T-cell (primary cell): ENCODE measurements at regions not wholly inside any gene's neighbourhood (a gene's known extent, or its start where the extent isn't known, plus 50 kb on each side); places are given as distances from the start of the nearest gene placed in this dataset.

Source experiments
- ATAC-seq, 4 experiments: fragments of 200-7000 bp in 3 of 4; fragments of 150-1000 bp in 1 of 4; cut with Tn5 transposase; replicated peaks in 1 of 4; 1 replicate in 3 of 4; 2 replicates in 1 of 4; pipeline ENCODE4 v1.10.0; 2021; ENCODE audit warnings: moderate library complexity in 3 of 4, mild to moderate bottlenecking in 2 of 4, moderate number of reproducible peaks in 1 of 4
- CTCF ChIA-PET, 2 donors: fragments of 300-600 bp; sonication (Branson Sonifier 250); formaldehyde crosslinking; loops; one replicate each; lab custom pipeline; 2022; ENCODE audit warnings: antibody characterized with exemption in 2 of 2; lab: Charles Lee
- POLR2A ChIA-PET, 2 donors: fragments of 300-600 bp; sonication (Branson Sonifier 250); formaldehyde crosslinking; loops; one replicate each; lab custom pipeline; 2022; ENCODE audit warnings: antibody characterized with exemption in 2 of 2; lab: Charles Lee
- DNase-seq, 35 experiments: peaks; one replicate each; pipeline versions ENCODE4 v3.0.0 to v3.0.0-alpha.2; 2013 to 2023
- H3K27ac ChIP-seq: one replicate; pipeline ENCODE4 v1.5.1; 2013; ENCODE audit warnings: low read length
- H3K27me3 ChIP-seq, 2 experiments: replicated peaks in 1 of 2; 1 replicate in 1 of 2; 2 replicates in 1 of 2; pipeline versions ENCODE4 v1.6.1 to v1.7.0; 2013; ENCODE audit warnings: low read length in 1 of 2, mixed read lengths in 1 of 2; ENCODE audit not compliant: control insufficient read depth in 2 of 2, insufficient read depth in 2 of 2; ENCODE audit errors: extremely low read depth in 1 of 2
- H3K36me3 ChIP-seq, 2 donors: 1 replicate in 1 of 2; 2 replicates in 1 of 2; pipeline versions ENCODE4 v1.6.1 to v1.7.0; 2013; ENCODE audit warnings: low read length in 1 of 2; ENCODE audit not compliant: control insufficient read depth in 2 of 2, insufficient read depth in 1 of 2; ENCODE audit errors: extremely low read depth in 1 of 2
- H3K4me1 ChIP-seq, 2 experiments: 1 replicate in 1 of 2; 2 replicates in 1 of 2; pipeline versions ENCODE4 v1.6.1 to v1.7.0; 2013; ENCODE audit warnings: low read length in 2 of 2, mixed read lengths in 1 of 2; ENCODE audit not compliant: insufficient read depth in 2 of 2, control insufficient read depth in 1 of 2; ENCODE audit errors: extremely low read depth in 1 of 2
- H3K4me3 ChIP-seq, 2 donors: 1 replicate in 1 of 2; 2 replicates in 1 of 2; pipeline versions ENCODE4 v1.5.1 to v1.7.0; 2013; ENCODE audit warnings: mild to moderate bottlenecking in 2 of 2, low read length in 1 of 2, moderate library complexity in 1 of 2; ENCODE audit not compliant: control insufficient read depth in 1 of 2; ENCODE audit errors: extremely low read depth in 1 of 2
- H3K9me3 ChIP-seq: 2 replicates; pipeline ENCODE4 v1.7.0; 2013
- H3K27ac Mint-ChIP-seq, 2 donors: one replicate each; pipeline ENCODE4 v1.8.0; 2020 to 2021; ENCODE audit warnings: mild to moderate bottlenecking in 2 of 2, mixed read lengths in 2 of 2
- H3K27me3 Mint-ChIP-seq, 2 donors: one replicate each; pipeline ENCODE4 v1.8.0; 2021 to 2022; ENCODE audit warnings: mixed read lengths in 2 of 2
- H3K36me3 Mint-ChIP-seq: one replicate; pipeline ENCODE4 v1.8.0; 2021; ENCODE audit warnings: mixed read lengths
- H3K4me1 Mint-ChIP-seq, 3 donors: one replicate each; pipeline ENCODE4 v1.8.0; 2020 to 2022; ENCODE audit warnings: mixed read lengths in 3 of 3, mild to moderate bottlenecking in 1 of 3
- H3K4me3 Mint-ChIP-seq, 3 donors: one replicate each; pipeline ENCODE4 v1.8.0; 2020 to 2022; ENCODE audit warnings: mild to moderate bottlenecking in 3 of 3, mixed read lengths in 3 of 3, moderate library complexity in 3 of 3
- H3K9me3 Mint-ChIP-seq, 3 donors: one replicate each; pipeline ENCODE4 v1.8.0; 2020 to 2022; ENCODE audit warnings: mixed read lengths in 3 of 3
- WGBS: methylation state at CpG from one replicate; pipeline ENCODE4 v1.1.5; 2013; ENCODE audit warnings: missing lambda C conversion rate; ENCODE audit not compliant: insufficient coverage; 5-methylcytosine and 5-hydroxymethylcytosine counted together

GRCh38 chr9:24912767-24913166 is 367.1 kb upstream of the IZUMO3 start:
- Mint-ChIP-seq H3K27ac (no peak overlapping the region), H3K36me3 (no peaks in the 10 kb centered on the region), H3K4me1 (no peaks in the 10 kb centered on the region), H3K4me3 (no peak overlapping the region), H3K27me3 (no peaks in the 10 kb centered on the region), H3K9me3 (peaks cover 6 to 34% (median 22%) of the 10 kb centered on the region in 3 donors)
- ATAC-seq (no peak), DNase-seq (no peak)
- POLR2A ChIA-PET: no interaction called here
- Histone ChIP-seq H3K27ac (no peak overlapping the region), H3K9me3 (peaks cover 3% of the 10 kb centered on the region), H3K4me1 (no peaks in the 10 kb centered on the region), H3K4me3 (no peak overlapping the region), H3K27me3 (no peaks in the 10 kb centered on the region), H3K36me3 (no peaks in the 10 kb centered on the region)
- CTCF ChIA-PET: no interaction called here

DNA sequence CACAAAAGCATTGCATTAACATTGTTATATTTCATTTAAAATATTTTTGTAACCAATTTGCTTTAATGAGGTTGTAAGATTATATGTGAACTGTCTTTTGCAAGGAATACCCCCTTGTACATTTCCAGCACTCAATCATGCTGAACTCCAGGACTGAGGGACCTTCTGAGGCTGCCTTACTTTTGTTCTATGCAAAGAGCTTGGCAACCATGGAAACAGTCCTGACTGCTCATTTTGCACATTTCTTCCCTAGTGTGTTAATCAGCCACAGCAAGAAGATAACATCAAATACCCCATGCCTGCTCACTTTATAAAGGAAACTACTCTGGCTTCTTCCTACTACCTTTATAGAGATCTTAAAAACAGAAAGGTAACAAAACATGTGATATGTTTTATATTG is 355.6 kb upstream of the IZUMO3 start:
- Mint-ChIP-seq H3K4me1 (no peaks in the 10 kb centered on the region), H3K27ac (no peak overlapping the region), H3K9me3 (peaks cover 17 to 21% (median 21%) of the 10 kb centered on the region in 3 donors), H3K27me3 (no peaks in the 10 kb centered on the region), H3K4me3 (no peak overlapping the region), H3K36me3 (no peaks in the 10 kb centered on the region)
- H3K27me3 ChIP-seq: no peaks in the 10 kb centered on the region
- H3K4me1 ChIP-seq: no peaks in the 10 kb centered on the region
- no peak for DNase-seq
- no peaks in the 10 kb centered on the region for H3K36me3 ChIP-seq
- ChIA-PET CTCF (no interaction called here), POLR2A (interaction anchor here in 1 of 2 donors (0.6 kb wide), 1 partner anchor 1499 kb away, joined by 3 read pairs; no protein-coding TSS in a partner anchor)
- H3K9me3 ChIP-seq: no peaks in the 10 kb centered on the region
- no peak overlapping the region for H3K27ac ChIP-seq
- ATAC-seq: no peak
- H3K4me3 ChIP-seq: no peak overlapping the region

DNA sequence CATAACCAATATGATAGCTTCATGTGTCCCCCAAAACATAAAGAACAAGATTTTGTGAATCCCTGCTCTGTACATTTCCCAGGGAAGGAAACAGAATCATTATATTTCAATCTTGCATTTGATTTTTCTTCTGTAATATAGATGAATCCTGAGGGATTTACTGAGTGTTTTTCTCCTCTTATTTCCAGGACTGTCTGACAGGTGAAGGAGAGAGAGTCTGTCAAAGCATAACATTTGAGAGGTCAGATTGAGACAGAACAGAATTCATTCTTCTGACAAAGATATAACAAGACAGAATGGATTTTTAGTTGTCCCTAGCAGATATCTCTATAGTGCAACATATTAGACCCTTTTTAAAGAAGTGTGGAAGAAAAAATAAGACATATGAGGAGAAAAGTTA is 354.5 kb upstream of the IZUMO3 start:
- H3K4me3 ChIP-seq: no peak overlapping the region
- H3K27ac ChIP-seq: no peak overlapping the region
- ATAC-seq (no peak), DNase-seq (no peak)
- CTCF ChIA-PET: no interaction called here
- POLR2A ChIA-PET: no interaction called here
- Mint-ChIP-seq H3K4me3 (no peak overlapping the region), H3K36me3 (no peaks in the 10 kb centered on the region), H3K27ac (no peak overlapping the region), H3K27me3 (no peaks in the 10 kb centered on the region), H3K9me3 (peaks cover 16 to 24% (median 24%) of the 10 kb centered on the region in 3 donors), H3K4me1 (no peaks in the 10 kb centered on the region)
- no peaks in the 10 kb centered on the region for H3K27me3 ChIP-seq
- H3K9me3 ChIP-seq: no peaks in the 10 kb centered on the region
- no peaks in the 10 kb centered on the region for H3K4me1 ChIP-seq
- H3K36me3 ChIP-seq: no peaks in the 10 kb centered on the region

- WGBS: 90% methylated on average over 3 of the region's 4 CpGs
- no peaks in the 10 kb centered on the region for H3K4me1 ChIP-seq
- no peak overlapping the region for H3K27ac Mint-ChIP-seq
- CTCF ChIA-PET: no interaction called here
- no peaks in the 10 kb centered on the region for H3K36me3 Mint-ChIP-seq
- no peaks in the 10 kb centered on the region for H3K36me3 ChIP-seq
- no peak overlapping the region for H3K27ac ChIP-seq
- no peak overlapping the region for H3K4me3 ChIP-seq
- H3K4me1 Mint-ChIP-seq: no peaks in the 10 kb centered on the region
- H3K9me3 ChIP-seq: no peaks in the 10 kb centered on the region
- DNase-seq: no peak
- no peak overlapping the region for H3K4me3 Mint-ChIP-seq
- ATAC-seq: no peak
- no peaks in the 10 kb centered on the region for H3K27me3 ChIP-seq
- H3K27me3 Mint-ChIP-seq: no peaks in the 10 kb centered on the region
- POLR2A ChIA-PET: no interaction called here
- peaks cover 15 to 24% (median 24%) of the 10 kb centered on the region in 3 donors for H3K9me3 Mint-ChIP-seq
Observed at GRCh38 chr9:24899463-24899862, 353.8 kb upstream of the IZUMO3 start.

- H3K27me3 Mint-ChIP-seq: no peaks in the 10 kb centered on the region
- no peaks in the 10 kb centered on the region for H3K36me3 ChIP-seq
- CTCF ChIA-PET: no interaction called here
Observed at GRCh38 chr9:24897826-24898225, 352.1 kb upstream of the IZUMO3 start.

DNA sequence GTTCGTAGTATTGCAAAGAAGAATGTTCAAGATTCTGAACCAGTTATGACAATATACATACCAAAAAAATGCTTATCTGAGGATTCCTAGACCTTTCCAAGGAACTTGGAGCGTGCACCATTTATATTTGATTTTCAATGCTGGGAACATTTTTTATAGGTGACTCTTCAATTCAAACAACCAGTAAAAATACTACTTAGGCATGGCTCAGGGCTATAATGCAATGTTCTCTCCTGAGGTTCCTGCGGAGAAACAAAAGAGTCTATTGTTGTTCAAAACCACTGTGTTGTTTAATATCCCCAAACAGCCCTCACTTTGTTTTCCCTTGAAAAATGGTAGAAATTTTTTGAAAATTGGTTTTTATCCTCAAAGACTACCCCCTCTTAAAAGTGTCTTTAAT is 335.7 kb upstream of the IZUMO3 start:
- no peak overlapping the region for H3K4me3 ChIP-seq
- H3K9me3 ChIP-seq: peaks cover 2% of the 10 kb centered on the region
- no peak overlapping the region for H3K4me3 Mint-ChIP-seq
- ATAC-seq (no peak), DNase-seq (no peak)
- no peak overlapping the region for H3K27ac Mint-ChIP-seq
- no CpG with 5 or more reads among the region's 3 CpGs for WGBS
- CTCF ChIA-PET: no interaction called here
- no peaks in the 10 kb centered on the region for H3K27me3 ChIP-seq
- H3K4me1 ChIP-seq: no peaks in the 10 kb centered on the region
- peaks cover 12 to 18% (median 16%) of the 10 kb centered on the region in 3 donors for H3K9me3 Mint-ChIP-seq
- POLR2A ChIA-PET: no interaction called here
- H3K27me3 Mint-ChIP-seq: no peaks in the 10 kb centered on the region
- H3K27ac ChIP-seq: no peak overlapping the region
- H3K36me3 Mint-ChIP-seq: no peaks in the 10 kb centered on the region
- no peaks in the 10 kb centered on the region for H3K4me1 Mint-ChIP-seq
- H3K36me3 ChIP-seq: no peaks in the 10 kb centered on the region

More at GRCh38 chr9:24897826-24898225, 352.1 kb upstream of the IZUMO3 start:
- H3K4me3 Mint-ChIP-seq: no peak overlapping the region
- no peaks in the 10 kb centered on the region for H3K27me3 ChIP-seq
- H3K4me3 ChIP-seq: no peak overlapping the region
- WGBS: 91% methylated on average over 15 of the region's 15 CpGs
- DNase-seq (no peak), ATAC-seq (no peak)
- no peaks in the 10 kb centered on the region for H3K4me1 ChIP-seq
- peaks cover 20 to 27% (median 24%) of the 10 kb centered on the region in 3 donors for H3K9me3 Mint-ChIP-seq
- no peak overlapping the region for H3K27ac ChIP-seq
- H3K9me3 ChIP-seq: no peaks in the 10 kb centered on the region
- H3K27ac Mint-ChIP-seq: no peak overlapping the region
- POLR2A ChIA-PET: no interaction called here
- H3K4me1 Mint-ChIP-seq: no peaks in the 10 kb centered on the region
- H3K36me3 Mint-ChIP-seq: no peaks in the 10 kb centered on the region

DNA sequence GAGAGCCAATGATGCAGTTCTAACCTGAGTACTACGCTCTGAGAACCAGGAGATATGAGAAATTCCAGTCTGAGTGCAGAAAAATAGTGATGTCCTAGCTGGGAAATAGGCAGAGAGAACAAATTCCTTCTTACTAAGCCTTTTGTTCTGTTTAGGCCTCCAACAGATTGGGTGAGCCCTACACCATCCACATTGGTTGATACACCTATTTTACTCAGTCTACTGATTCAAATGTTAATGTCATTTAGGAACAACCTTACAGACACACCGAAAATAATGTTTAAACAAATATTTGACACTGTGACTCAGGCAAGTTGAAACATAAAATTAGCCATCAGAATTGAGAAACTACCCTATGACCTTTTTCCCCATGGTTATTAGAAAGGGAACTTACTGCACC is 333.9 kb upstream of the IZUMO3 start:
- Mint-ChIP-seq H3K36me3 (no peaks in the 10 kb centered on the region), H3K9me3 (peaks cover 18 to 22% (median 21%) of the 10 kb centered on the region in 3 donors), H3K4me3 (no peak overlapping the region), H3K27ac (no peak overlapping the region), H3K4me1 (no peaks in the 10 kb centered on the region), H3K27me3 (no peaks in the 10 kb centered on the region)
- ChIA-PET POLR2A (no interaction called here), CTCF (no interaction called here)
- H3K4me1 ChIP-seq: no peaks in the 10 kb centered on the region
- H3K27me3 ChIP-seq: no peaks in the 10 kb centered on the region
- no peaks in the 10 kb centered on the region for H3K36me3 ChIP-seq
- no peak for ATAC-seq
- no peak for DNase-seq
- no CpG with 5 or more reads among the region's 2 CpGs for WGBS
- H3K4me3 ChIP-seq: no peak overlapping the region
- H3K9me3 ChIP-seq: peaks cover 2% of the 10 kb centered on the region
- H3K27ac ChIP-seq: no peak overlapping the region
